PFSK-1 (cell line): ENCODE measurements at regions not wholly inside any gene's neighbourhood (a gene's known extent, or its start where the extent isn't known, plus 50 kb on each side); places are given as distances from the start of the nearest gene placed in this dataset.

ENCODE experiments used
- FOXP2 ChIP-seq: optimal IDR thresholded peaks from 2 replicates; pipeline ENCODE3; 2011; ENCODE audit warnings: borderline replicate concordance, control low read depth, inconsistent platforms; ENCODE audit not compliant: insufficient read depth; ENCODE audit errors: extremely low read length, extremely low read depth
- POLR2AphosphoS5 ChIP-seq: IDR thresholded peaks from 2 replicates; pipeline ENCODE4 v1.6.1; 2012; ENCODE audit warnings: low read depth, mild to moderate bottlenecking, control low read depth, low read length, moderate library complexity
- SIN3A ChIP-seq: IDR thresholded peaks from 2 replicates; pipeline ENCODE4 v1.6.1; 2012; ENCODE audit warnings: mild to moderate bottlenecking, low read length, moderate library complexity, borderline replicate concordance; ENCODE audit not compliant: insufficient read depth
- TAF1 ChIP-seq: IDR thresholded peaks from 2 replicates; pipeline ENCODE4 v1.6.1; 2012; ENCODE audit warnings: low read length, control low read depth, borderline replicate concordance; ENCODE audit not compliant: insufficient read depth
- TF ChIP-seq, protein P1 (sequence below), 2 experiments: IDR thresholded peaks; 2 replicates each; pipeline versions ENCODE4 v1.6.1 to v1.8.0; 2011 to 2012; ENCODE audit warnings: low read depth in 2 of 2, low read length in 2 of 2, control low read depth in 1 of 2, inconsistent platforms in 1 of 2, mild to moderate bottlenecking in 1 of 2, moderate library complexity in 1 of 2; ENCODE audit not compliant: insufficient read depth in 1 of 2

DNA sequence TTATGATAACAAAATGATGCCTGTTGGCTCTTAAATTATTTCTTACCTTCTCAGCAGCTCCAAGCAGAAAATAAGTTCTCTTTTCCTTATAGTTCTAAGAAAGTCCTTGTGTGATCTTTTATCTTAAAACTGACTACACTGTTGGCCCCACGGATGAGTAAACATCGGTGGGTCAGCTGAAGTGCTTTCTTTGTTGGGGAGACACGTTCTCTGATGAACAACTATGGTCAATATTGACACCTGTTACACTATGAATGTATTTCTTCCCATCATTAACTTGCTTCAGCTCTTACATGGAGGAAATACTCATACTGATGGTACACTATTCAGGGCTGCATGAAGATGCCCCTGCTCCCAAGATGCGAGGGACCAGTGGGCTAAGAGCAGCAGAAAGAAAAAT is 110.8 kb upstream of the EEA1 start:
- TF ChIP-seq POLR2AphosphoS5 (no peak), TAF1 (no peak), FOXP2 (no peak), SIN3A (no peak)
- TF ChIP-seq, protein P1, sequence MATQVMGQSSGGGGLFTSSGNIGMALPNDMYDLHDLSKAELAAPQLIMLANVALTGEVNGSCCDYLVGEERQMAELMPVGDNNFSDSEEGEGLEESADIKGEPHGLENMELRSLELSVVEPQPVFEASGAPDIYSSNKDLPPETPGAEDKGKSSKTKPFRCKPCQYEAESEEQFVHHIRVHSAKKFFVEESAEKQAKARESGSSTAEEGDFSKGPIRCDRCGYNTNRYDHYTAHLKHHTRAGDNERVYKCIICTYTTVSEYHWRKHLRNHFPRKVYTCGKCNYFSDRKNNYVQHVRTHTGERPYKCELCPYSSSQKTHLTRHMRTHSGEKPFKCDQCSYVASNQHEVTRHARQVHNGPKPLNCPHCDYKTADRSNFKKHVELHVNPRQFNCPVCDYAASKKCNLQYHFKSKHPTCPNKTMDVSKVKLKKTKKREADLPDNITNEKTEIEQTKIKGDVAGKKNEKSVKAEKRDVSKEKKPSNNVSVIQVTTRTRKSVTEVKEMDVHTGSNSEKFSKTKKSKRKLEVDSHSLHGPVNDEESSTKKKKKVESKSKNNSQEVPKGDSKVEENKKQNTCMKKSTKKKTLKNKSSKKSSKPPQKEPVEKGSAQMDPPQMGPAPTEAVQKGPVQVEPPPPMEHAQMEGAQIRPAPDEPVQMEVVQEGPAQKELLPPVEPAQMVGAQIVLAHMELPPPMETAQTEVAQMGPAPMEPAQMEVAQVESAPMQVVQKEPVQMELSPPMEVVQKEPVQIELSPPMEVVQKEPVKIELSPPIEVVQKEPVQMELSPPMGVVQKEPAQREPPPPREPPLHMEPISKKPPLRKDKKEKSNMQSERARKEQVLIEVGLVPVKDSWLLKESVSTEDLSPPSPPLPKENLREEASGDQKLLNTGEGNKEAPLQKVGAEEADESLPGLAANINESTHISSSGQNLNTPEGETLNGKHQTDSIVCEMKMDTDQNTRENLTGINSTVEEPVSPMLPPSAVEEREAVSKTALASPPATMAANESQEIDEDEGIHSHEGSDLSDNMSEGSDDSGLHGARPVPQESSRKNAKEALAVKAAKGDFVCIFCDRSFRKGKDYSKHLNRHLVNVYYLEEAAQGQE (IDR thresholded peaks at IDR 0.05; ENCODE audit: insufficient read depth in 1 of 2, low read depth in 2 of 2, low read length in 2 of 2), result no peak
